Bone marrow (tissue), 2 donors: ENCODE measurements at regions not wholly inside any gene's neighbourhood (a gene's known extent, or its start where the extent isn't known, plus 50 kb on each side); places are given as distances from the start of the nearest gene placed in this dataset.
"Not testable (repeated sequence)": the region's sequence is repeated elsewhere in the genome, so short reads cannot be mapped to it uniquely, and the experiment has no call there.

Experiments
- DNase-seq, 2 donors: peaks; one replicate each; lab custom pipeline; 2025; lab: John Stamatoyannopoulos, UW

DNA sequence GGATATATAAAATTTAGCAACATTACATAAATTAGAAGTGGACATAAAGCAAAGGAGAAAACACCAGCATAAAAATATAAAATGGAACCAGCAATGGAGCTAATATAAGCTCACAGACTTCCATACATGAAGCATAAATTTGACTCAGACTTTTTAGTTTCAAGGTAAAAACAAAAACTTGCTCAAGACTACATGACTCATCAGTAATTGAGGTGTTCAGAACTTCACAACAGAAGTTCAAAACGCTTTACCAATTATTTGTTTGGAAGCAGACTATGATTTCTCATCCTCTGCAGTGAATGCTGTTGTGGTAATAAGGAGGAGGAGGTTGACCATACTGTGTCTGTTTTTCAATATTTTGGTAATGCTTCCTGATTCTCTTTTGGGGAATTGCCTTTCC, 192.0 kb upstream of the MEIS1 start:
- not testable (repeated sequence) for DNase-seq

DNA sequence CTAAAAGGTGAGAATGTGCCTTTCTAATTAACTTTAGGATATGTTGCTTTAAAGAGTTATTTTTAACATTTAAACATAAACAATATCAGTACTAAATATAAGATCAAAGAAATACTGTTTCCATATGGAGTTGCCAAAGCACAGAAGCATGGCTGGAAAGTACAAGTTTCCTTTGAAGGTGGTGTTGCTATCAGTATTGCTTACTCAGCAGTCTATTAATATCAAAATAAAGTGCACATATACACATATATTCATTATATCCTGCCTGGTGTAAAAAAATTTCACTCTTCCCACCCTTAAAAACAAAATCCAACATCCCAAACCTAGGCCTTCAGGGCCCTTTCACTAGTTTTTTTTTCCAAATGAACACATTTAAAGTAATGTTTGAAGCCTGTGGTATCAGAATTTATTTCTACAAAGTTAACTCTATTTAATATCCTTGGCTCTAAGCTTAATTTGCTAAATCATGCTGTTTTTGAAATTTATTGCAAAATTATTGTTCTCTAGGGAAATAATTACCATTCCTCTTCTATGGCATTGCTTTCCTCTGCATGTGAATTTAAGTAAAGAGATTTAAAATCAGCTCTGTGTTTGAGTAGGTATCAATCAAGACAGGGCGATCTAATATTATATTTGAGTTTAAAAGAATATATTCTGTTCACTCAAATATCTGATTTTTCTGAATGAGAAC, 192.7 kb upstream of the MEIS1 start:
- no peak for DNase-seq

DNA sequence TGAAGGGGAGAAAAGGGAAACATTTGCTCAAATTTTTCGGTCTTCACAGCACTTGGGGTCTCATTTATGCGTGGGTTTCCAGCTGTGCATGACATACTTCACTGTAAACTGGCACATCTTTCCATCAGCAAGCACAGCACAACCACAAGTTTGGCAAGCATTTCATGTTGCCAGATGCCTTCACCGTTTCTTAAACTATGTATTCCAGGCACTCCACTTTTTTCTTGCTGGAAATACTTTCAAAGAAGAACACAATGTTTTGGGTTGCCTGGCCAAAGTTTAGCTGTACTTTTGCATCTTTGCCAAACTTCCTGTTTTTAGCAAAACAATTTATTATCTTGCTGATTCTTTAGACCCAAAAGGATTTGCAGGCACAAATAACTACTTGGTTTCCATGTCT, 194.6 kb upstream of the MEIS1 start:
- DNase-seq: no peak

DNA sequence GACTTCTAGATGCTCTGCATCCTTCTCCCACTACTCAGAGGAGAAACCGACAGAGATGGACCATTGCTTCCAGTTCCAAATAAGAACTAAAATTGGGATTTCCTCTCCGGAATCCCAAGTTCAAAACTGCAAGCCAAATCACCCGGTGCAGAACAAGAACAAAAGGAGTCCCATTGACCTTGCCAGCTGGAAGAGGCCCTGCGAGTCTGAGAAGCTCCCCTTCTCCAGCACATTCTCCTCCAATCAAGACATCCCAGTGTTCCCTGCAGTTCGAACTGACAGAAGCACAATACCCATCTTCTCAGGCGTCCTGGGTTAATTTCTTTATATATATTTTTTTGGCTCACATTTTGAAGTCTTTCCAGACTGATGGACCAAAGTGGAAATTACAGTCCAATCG, 195.3 kb upstream of the MEIS1 start:
- DNase-seq: no peak

DNA sequence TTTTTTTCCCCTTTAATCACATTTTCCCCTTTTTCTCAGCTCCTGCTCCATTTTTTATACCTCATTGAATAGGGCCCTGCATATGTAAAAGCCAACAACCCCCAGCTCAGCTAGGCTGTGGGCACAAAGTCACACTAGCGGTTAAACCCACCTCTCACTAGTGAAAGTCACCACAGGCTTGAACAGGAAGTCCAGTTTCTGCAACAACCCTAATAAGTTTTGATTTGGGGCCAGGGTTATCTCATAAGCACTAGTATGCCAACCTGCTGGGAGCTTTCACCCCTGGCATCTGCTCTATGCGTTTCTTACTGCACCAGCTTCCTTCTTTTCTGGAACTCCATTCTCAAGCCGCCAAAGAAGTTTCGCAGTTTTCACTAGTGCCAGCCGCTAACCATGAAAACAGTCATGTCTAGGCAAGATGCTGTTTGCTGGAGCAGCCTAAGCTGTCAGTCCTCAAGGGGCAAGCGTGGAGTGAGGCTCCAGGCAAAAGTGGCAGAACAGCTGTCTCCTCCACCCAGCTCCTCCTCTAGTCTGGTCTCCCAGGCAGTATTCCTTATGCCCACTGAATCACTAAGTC, 197.0 kb upstream of the MEIS1 start:
- no peak for DNase-seq

DNA sequence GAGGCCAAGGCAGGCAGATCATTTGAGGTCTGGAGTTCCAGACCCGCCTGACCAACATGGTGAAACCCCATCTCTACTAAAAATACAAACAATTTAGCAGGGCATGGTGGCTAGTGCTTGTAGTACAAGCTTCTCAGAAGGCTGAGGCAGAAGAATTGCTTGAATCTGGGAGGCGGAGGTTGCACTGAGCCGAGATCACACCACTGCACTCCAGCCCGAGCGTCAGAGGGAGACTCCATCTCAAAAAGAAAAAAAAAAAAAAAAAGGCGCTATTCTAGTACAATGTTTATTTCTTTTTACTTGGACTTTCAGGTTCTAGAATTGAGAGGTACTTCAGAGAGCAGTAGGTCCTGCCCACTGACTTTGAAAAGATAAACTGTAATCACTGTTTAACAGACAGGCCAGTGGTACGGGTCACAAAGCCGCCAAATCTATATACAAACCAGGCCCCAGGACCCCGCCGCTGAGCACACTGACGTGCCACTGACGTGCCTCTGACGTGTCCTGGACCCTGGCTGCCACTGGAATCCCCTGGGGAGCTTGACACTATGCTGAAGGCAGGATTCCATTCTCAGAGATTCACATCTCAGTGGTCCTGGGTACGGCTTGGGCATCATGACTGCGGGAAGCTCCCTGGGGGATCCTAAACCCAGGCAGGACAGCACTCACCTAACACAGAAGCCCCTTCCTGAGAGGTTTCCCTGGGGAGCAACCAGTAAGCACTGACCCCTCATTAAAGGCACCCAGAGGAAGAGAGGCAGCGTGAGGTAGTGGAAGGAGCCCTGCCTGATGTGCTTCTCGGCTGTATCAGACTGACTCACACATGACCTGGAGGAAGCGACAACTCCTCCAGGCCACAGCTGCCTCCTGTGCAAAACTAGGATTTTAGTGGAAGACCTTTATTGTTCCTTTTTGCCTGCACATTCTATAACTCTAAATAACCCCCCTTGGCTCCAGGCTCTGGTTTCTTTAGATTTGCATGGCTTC, 197.8 kb upstream of the MEIS1 start:
- no peak for DNase-seq

DNA sequence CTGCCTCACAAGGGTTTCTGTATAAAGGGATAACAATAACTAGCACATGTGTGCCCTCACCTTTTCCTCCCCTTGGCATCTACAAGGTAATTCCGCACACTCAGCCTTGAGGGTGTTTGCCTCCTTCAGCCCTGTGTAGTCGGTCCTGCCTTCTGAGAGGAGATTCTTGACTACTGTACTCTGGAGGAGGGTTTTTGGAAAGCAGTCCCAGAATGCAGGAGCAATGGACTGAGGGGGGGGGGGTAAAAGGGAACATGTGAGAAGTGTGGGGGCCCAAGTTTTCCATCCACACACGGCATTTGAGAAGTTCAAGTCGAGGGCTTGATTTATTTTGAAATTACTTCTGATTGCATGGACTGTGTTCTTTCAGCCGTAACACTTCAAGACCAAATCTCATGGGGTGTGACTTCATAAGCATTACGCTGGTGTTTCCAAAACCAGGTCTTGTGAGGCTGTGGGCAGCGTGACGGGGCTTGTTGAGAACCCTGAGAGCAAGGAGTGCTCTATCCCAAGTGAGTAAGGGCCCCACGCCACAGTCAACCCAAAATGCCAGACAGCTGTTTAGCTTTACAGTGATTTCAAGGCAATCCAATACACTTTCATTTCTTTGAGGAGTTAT, 198.7 kb upstream of the MEIS1 start:
- DNase-seq: no peak

DNA sequence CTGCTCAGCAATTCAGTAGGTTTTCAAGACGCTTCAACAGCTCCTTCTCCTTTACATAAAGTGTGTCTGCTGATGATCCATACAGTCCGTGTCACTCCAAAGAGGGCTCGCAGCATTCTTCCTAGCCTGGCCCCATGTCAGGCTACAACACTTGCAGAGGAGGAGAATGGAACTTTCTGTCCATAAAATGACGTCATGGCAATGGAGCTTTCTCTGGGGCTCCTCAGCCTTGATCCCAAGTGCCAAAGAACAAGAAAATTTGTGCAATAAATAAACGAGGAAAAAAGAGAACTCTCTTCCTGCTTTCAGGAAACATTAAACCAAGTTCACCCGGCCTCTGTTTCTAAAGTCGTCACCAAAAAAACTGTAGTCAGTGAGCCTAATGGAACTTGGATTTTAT, 199.5 kb upstream of the MEIS1 start:
- DNase-seq: no peak

DNA sequence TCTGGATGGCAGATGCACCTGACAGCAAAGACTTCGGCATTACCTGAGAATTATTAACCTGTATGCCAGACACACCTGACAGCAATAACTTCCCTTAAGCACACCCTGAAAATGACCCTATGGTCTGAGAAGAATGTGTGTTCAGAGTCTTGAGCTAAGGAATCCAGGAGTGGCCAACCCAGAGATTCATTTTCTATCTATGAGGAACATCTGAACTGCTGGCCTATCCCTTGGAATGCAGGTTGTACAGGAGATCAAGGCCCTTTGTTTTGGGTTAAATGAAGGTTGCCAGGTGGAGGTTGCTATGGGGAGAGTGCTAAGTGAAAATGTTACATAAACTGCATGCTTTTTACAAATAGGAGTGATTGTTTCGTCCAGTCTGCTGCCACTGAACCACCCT, 200.9 kb upstream of the MEIS1 start:
- no peak for DNase-seq

DNA sequence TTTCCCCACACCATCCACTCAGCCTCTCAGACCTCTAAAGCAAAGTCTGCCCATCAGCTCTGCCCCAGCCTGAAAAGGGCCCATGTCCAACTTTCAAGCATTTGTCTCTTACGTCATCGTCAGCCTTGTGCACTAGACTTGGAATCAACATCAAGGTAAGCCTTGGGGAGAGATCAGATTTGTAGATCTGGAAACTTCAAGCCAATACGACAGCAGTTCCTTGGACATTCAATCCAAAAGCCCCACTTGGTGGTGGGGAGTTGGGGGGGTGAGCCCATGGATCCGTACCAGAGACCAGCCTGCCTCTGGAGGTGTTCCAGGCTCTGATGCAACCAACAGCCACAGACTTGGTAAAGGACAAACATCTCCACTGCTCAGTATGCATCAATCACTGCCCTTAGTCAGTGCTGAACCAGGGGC, 206.8 kb upstream of the MEIS1 start:
- no peak for DNase-seq

DNA sequence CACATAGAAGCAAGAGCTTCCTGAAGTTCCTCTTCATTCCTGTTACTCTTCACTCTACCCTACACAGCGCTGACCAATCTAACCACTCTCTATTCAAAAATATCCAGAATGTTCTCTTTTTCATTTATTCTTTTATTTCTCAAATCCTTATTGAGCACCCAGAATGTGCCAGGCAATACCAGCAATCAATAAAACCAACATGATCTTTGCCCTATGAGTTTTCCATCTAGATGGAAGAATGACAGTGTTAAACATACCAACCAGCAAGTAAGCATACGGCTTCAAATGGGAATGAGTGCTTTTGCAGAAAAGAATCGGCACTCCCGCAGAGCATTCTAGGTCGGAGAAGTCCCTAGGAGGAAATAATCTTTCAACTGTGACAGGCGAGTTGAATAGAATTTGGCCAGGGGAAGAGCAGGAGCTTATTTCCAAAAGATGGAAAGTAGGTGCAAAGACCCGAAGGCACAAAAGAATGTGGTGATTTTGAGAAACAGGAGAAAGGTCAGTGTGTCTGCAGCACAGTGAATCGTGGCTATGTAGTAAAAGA, 217.8 kb upstream of the MEIS1 start:
- DNase-seq: no peak

DNA sequence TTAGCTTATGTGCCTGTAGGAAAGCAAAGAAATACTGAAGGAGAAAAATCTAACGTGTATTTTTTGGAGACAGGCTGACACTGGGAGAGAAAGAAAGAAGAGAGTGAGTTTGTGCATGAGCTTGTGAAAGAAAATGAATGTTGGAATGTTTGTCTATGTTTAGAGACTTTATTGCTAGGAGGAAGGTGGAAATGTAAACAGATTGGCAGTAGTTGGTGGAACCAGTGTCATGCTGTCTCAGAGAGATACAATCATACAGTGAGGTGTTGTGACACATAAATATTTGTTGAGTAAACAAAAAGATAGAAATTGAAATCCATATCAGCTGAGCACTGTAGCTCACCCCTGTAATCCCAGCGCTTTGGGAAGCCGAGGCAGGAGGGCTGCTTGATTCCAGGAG, 222.2 kb upstream of the MEIS1 start:
- no peak for DNase-seq

DNA sequence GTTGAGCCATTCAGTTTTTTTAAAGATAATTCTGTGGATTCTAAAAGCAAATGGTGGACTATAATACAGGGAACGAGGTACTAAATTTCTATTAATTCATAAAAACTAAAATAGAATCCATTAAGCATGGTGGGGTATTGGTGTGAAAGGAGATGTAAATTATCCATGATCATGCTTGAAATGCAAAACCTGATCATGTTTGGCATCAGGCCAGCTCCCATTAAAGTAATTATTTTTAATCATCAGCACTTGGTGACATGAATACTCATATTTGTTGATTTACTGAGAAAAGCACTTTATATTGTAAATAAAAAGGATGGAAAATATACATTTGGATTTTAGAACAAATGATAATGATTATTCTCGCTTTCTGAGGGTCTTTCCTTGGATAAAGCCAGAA, 232.3 kb upstream of the MEIS1 start:
- DNase-seq: no peak

DNA sequence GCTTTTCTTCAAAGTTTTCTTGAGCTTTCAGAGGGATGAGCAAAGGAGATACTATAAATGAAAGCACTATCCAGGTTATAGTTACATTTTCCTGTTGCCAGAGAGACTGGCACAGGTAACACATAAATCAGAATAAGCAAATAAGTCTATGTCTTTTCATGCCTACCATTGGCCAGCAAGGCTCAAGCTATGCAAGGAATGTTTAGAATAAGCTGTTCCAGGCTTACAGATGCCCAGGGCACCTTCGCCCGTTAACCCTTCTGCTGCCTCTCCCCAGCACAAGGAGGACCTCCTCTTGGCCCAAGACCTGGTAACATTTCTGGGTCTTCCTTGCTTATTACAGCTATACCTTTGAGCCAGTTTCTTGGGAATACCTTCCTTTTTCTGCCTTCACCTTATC, 233.7 kb upstream of the MEIS1 start:
- no peak for DNase-seq

DNA sequence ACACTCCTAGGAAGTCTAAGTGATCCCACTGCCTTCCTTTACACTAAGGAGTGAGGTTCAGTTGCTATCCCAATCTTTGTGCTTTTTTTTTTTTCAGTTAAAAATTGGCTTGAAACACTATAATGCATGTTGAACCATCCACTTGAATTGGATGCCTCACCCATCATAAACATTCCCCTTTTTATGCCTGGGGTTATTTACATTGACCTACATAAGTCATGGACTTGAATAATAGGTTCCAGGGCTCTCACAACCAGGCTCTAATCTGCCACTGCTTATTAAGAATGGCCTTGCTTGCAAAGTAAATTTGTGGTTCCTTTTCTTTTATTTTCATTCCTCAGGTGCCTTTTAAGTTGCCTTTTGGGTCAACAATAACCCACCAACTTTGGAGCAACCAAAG, 236.1 kb upstream of the MEIS1 start:
- DNase-seq: no peak

DNA sequence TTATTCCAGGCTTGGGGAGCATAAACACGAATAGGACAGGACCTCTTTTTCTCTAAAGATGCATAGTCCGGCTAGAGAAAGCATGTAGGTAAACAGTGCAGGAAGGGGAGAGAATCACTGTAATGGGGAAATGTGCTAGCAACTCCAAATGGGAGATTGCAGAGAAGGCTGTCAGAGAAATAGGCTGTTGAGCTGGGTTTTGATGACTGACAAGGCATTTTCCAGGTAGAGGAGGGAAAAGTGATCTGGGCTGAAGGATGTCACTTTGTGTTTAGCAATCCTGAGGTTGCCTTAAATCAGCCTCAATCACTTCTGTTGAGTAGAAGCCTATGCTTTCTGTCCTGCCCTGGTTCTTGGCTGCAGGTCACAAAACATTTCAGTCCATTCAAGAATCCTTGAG, 242.0 kb upstream of the MEIS1 start:
- no peak for DNase-seq

DNA sequence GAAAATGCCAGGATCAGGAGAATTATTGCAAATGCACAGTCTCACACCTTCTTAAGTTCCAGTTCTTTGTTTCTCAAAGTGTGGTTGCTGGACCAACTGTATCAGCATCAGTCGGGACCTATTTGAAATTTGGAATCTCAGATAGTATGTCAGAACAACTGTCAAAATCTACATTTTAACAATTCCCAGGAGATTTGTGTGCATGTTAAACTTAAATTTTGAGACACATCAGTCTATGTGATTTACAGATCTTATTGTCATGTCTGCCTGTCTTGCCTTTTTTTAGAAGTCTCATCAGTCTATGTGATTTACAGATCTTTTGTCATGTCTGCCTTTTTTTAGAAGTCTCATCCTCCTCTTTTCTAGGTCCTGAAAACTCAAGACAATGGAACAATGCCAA, 243.6 kb upstream of the MEIS1 start:
- DNase-seq: no peak

DNA sequence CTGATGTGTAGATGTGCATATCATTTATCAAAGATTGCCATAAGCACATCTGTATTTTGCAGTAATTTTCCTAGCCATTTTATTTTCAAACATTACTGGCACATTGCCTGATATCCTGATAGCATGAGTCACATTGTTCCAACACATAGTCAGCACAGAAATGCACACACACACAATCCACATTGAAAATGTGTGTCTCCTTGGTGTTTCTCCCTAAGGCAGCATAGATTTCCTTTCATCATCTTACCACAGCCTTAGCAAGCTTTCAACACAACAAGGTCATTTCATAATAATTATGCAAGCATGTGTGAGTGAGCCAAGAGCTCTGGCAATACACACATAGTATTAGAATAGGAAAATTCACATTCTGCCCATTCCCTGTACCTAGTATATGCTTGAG, 245.4 kb upstream of the MEIS1 start:
- DNase-seq: no peak

DNA sequence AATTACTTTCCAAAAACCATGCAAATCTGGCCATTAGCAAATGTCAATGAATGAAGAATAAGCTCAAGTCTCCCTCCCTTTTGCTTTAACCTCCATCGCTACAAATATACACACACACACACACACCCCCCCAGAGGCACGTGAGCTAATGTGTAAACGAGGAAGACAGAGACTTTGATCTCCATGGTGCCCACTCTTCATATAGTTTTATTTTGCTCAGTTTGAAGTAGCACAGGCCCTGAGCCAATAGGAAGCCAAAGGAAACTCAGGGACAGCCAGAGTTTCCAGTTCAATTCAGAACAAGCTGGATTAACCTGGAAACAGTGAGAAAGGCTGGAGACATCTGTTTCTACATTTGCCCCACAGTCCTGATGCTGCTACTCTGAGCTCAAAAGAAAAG, 248.4 kb upstream of the MEIS1 start:
- DNase-seq: no peak

DNA sequence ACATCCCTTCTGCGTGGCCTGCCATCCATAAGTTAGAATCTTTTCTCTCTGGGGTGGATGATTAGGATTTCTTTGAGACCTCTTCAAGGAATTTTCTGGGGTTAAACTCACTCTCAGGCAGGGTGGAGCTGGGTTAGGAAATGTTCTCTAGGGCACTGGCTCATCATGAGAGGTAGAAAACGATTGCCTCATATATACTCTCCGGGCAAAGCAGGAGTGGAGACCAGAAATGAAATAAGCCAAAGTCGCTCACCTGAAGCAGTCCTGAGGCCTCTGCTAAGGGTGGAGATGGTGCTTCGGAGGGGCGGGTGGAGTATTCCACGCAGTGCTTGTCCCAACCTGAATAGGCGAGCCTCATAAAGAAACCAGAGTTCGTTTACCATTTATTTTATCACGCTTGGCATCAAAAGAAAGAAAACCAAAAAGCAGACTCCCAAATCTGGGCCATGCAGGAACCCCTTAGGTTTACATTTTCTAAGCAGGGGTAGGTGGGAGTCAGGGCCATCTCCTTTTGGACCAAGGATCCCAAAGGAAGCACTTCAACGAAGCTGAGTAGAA, 249.3 kb upstream of the MEIS1 start:
- no peak for DNase-seq

DNA sequence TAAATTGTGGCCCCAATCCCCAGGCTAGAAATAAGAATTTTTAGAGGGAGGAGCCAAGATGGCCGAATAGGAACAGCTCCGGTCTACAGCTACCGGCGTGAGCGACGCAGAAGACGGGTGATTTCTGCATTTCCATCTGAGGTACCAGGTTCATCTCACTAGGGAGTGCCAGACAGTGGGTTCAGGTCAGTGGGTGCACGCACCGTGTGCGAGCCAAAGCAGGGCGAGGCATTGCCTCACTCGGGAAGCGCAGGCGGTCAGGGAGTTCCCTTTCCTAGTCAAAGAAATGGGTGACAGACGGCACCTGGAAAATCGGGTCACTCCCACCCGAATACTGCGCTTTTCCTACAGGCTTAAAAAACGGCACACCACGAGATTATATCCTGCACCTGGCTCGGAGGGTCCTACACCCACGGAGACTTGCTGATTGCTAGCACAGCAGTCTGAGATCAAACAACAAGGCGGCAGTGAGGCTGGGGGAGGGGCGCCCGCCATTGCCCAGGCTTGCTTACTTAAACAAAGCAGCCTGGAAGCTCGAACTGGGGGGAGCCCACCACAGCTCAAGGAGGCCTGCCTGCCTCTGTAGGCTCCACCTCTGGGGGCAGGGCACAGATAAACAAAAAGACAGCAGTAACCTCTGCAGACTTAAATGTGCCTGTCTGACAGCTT, 257.7 kb upstream of the MEIS1 start:
- DNase-seq: not testable (repeated sequence)
